Activated T-cell treated with anti-CD3 and anti-CD28 coated beads, Interleukin-2, amount 50 U/mL, for 4 hours (primary cell): ENCODE measurements at regions not wholly inside any gene's neighbourhood (a gene's known extent, or its start where the extent isn't known, plus 50 kb on each side); places are given as distances from the start of the nearest gene placed in this dataset.

ENCODE experiments used
- ATAC-seq, 2 donors: fragments of 200-7000 bp; cut with Tn5 transposase; one replicate each; pipeline ENCODE4 v1.10.0; 2021
- DNase-seq: peaks from one replicate; pipeline ENCODE4 v3.0.0-alpha.2; 2020
- H3K27me3 Mint-ChIP-seq: one replicate; pipeline ENCODE4 v1.8.0; 2021; ENCODE audit warnings: low read depth, mixed read lengths
- H3K36me3 Mint-ChIP-seq: one replicate; pipeline ENCODE4 v1.8.0; 2022; ENCODE audit warnings: mixed read lengths; ENCODE audit not compliant: insufficient read depth
- H3K4me1 Mint-ChIP-seq: one replicate; pipeline ENCODE4 v1.8.0; 2021; ENCODE audit warnings: low read depth, mixed read lengths
- H3K4me3 Mint-ChIP-seq: one replicate; pipeline ENCODE4 v1.8.0; 2021; ENCODE audit warnings: mild to moderate bottlenecking, moderate library complexity, mixed read lengths
- H3K9me3 Mint-ChIP-seq: one replicate; pipeline ENCODE4 v1.8.0; 2021; ENCODE audit warnings: mixed read lengths

DNA sequence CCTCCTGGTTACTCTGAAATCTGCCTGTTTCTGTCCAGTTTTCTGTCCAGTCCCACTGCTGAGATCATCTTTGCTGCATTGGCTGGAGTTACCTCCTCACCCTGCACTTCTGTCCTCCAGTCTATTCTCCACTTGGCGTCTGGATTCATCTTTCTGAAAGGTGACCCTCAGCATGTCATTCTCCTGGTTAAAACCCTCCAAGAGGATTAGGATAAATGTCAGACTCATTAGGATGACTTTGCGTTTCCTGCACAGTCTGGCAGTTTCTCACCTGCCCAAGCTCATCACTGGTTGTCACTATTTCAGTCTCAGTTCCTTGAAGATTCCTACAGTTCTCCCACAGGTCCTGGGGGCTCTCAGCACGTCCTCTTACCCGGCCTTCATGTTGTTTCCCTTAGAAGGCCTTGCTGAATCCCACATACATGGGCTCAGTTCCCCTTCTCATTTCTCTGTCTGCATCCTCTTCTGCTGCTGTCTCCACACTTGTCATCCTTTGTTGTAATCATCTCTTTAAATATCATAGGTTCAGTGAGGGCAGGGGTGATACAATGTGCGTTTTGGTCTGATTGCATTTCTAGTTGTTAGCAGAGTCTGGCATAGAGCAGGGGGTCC, 374.8 kb downstream of the QKI start:
- Mint-ChIP-seq H3K27me3 (peaks cover 7% of the 10 kb centered on the region), H3K4me1 (peaks cover 2% of the 10 kb centered on the region), H3K36me3 (no peaks in the 10 kb centered on the region), H3K4me3 (no peak overlapping the region), H3K9me3 (no peaks in the 10 kb centered on the region)
- no peak for ATAC-seq
- DNase-seq = no peak

DNA sequence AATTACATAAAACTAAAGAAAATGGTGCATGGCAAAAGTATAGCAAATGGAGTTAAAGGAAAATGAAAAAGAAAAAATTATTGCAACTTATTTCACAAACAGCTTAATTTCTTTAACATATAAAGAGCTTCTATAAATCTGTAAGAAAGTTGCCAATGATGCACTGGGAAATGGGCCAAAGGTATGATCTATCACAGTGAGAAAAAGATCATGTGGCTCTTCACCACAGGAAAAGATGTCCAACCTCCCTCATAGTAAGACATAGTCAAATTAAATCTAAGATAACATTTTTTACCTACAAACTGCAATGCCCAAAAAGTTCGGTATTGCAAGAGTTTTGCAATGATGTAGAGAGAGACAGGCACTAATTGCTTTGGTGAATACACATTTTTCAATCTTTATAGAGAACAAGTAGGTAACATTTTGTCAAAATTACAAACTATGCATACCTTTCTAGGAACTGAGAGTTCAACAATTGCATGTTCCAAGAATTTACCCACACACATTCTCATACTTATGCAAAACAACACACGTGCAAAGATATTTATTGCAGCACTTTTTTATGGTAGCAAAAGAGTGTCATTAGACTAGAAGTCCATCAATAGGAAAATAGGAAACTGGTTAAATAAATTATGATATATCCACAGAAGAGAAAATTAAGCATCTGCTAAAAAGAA, 372.6 kb downstream of the QKI start:
- Mint-ChIP-seq H3K36me3 (no peaks in the 10 kb centered on the region), H3K9me3 (no peaks in the 10 kb centered on the region), H3K4me1 (peaks cover 7% of the 10 kb centered on the region), H3K4me3 (no peak overlapping the region), H3K27me3 (peaks cover 3% of the 10 kb centered on the region)
- DNase-seq = no peak
- ATAC-seq = no peak

DNA sequence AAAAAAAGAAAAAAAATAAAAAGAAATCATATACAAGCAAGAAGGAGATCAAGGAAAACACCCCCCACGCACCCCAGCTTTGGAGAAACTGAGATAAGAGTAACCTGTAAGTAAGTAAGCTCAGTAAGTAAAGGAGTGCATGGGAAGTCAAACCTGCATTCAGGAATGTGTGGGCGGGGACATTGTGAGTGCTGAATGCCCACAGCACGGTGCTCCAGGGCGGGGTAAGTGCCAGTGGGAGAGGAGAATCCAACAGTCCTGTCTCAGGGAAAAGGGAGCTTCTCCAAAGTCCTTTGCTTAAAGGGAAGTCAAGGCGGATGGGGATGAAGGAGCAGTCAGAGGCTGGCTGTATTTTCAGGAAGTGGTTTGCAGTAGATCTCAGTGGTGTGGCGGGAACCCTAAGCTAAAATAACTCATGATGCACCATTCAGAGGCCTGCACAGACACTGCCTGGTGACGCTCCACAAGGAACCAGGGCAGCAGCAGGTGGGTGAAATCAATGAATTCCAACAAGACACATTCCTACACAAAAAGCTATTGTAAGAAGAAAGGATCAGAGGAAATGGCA, 368.0 kb downstream of the QKI start:
- peaks cover 7% of the 10 kb centered on the region for H3K4me1 Mint-ChIP-seq
- H3K4me3 Mint-ChIP-seq = no peak overlapping the region
- H3K36me3 Mint-ChIP-seq = no peaks in the 10 kb centered on the region
- peaks cover 15% of the 10 kb centered on the region for H3K27me3 Mint-ChIP-seq
- ATAC-seq = no peak
- H3K9me3 Mint-ChIP-seq = no peaks in the 10 kb centered on the region
- DNase-seq = no peak

DNA sequence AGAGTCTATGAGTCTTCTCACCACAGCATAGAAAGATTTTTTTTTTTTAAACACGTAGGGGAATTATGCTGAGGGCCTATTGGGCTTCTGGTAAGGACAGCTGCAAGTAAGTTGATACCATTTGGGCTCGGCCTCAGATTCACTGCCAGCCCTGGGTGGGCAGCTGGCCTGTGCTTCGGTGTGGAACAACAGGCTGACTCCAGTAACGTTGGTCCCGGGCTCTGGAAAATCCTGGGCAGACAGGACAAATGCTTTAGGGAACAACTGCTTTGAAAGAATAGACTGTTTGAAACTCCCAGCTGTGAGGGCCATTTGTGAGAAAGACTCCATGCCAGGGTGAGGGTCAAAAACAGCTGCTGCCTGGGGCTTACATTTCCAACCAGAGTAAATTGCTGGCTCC, 366.5 kb downstream of the QKI start:
- no peaks in the 10 kb centered on the region for H3K36me3 Mint-ChIP-seq
- no peak for ATAC-seq
- peaks cover 15% of the 10 kb centered on the region for H3K27me3 Mint-ChIP-seq
- no peak overlapping the region for H3K4me3 Mint-ChIP-seq
- DNase-seq = no peak
- H3K4me1 Mint-ChIP-seq = peaks cover 5% of the 10 kb centered on the region
- H3K9me3 Mint-ChIP-seq = no peaks in the 10 kb centered on the region

DNA sequence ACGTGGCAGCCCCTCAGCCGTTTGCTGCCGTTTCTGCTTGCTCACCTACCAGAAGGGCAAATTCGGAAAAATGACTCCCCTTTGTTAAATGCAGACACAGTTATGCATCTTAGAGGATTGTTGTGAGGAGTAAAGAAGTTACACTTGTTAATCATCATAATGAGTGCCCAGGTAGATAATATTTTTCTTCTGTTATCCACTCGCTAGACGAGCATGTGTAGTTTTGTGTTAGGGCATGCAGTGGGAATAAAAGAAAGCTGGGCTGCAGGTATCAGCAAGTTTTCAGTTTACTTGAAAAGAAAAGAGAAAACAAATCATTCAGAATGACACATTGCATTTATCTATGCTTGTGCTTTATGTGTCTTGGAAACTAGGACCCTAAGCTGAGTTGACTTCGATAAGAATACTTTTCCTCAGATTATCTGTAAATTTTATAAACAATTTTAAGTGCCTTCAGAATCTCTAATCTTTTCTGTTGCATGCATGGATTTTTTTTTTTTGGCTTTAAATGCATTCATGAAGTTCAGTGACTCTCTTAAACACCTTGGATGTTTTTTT, 365.3 kb downstream of the QKI start:
- no peaks in the 10 kb centered on the region for H3K9me3 Mint-ChIP-seq
- H3K4me3 Mint-ChIP-seq = no peak overlapping the region
- DNase-seq (no peak), ATAC-seq (no peak)
- H3K4me1 Mint-ChIP-seq = peaks cover 5% of the 10 kb centered on the region
- H3K36me3 Mint-ChIP-seq = no peaks in the 10 kb centered on the region
- peaks cover 15% of the 10 kb centered on the region for H3K27me3 Mint-ChIP-seq

DNA sequence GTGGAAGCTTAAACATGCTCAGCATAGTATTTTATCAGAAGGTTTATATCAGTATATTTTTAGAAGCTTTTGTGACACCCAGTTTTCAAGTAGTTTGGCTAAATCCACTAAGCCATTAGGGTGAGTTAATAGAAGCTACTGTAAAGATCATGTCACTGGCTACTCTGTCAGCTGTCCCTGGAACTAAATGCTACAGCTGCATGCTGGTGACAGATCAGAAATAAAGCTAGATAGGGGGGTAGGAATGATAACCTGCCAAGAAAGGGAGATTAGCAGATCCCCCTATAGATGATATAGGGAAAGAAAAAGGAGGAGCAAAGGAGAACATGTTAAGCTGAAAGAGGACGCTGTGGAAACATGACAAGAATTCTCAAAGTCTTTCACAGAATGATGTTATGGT, 363.2 kb downstream of the QKI start:
- Mint-ChIP-seq H3K27me3 (peaks cover 15% of the 10 kb centered on the region), H3K36me3 (no peaks in the 10 kb centered on the region), H3K4me1 (peaks cover 3% of the 10 kb centered on the region), H3K9me3 (no peaks in the 10 kb centered on the region), H3K4me3 (no peak overlapping the region)
- DNase-seq (no peak), ATAC-seq (no peak)

DNA sequence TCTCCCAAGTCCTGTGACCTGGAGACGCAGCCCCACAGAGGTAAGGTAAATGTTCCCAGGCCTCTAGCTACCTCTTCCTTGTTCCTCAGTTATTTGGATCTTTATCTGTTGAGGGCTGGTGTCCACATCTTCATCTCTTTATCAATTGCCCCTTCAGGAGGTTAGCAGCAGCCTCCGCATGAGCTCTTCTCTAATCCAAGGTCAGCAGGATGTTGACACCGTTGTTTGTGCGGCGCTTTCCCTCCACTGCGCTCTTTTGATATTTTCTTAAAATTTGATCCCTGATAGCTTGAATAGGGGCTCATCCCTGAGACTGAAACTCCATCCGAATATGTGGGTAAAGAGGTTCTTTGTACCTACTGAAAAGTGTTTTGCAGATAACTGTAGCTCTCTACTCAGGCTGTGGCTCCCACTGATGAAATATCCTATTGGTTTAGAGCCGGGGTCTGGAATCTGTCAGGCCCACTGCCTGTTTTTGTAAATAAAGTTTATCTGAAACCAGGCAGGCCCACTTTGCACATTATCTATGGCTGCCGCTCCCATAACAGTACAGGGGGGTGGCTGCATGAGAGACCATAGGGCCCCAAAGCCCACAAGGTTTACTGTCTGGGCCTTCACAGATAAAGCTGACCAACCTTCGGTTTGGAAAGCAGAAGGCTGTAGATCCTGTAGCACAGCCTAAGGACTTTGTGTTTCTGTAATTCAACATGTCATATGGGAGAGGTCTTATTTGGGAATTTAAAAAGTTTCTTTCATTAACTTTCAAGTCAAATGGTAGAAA, 362.6 kb downstream of the QKI start:
- H3K4me1 Mint-ChIP-seq = no peaks in the 10 kb centered on the region
- peaks cover 15% of the 10 kb centered on the region for H3K27me3 Mint-ChIP-seq
- no peak for DNase-seq
- no peaks in the 10 kb centered on the region for H3K36me3 Mint-ChIP-seq
- no peaks in the 10 kb centered on the region for H3K9me3 Mint-ChIP-seq
- no peak overlapping the region for H3K4me3 Mint-ChIP-seq
- no peak for ATAC-seq

DNA sequence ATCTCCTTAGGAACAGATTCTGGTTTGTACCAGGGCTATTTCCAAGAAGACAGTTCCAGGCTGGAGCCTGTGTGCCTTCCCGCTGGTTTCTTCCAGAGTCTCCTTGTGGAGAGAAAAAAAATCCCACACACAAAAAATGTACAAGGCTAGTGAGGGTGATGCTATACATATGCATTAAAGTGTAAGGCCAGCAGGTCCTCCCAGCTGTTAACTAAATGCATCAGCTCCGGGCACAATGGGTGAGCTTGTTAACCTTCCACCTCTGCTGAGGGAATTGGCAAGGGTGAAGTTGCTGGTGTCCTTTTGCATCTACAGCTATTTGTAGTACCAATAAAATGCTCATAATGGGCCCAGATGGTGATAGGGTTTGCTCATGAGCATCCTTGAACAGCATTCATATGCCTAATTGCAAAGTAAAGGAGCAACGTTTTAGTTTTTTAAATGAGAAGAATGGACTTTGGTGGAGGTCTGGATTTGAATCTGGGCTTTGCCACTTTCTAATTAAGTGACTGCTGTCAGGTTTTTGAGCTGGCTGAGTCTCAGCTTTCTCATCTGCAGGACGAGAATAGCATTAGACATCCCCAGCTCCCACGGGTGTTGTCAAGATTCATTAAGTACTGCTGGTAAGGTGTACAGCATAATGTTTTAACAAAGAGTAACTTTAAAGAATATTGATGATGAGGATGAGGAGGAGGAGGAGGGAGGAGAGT, 361.8 kb downstream of the QKI start:
- Mint-ChIP-seq H3K27me3 (peaks cover 15% of the 10 kb centered on the region), H3K9me3 (no peaks in the 10 kb centered on the region), H3K4me3 (no peak overlapping the region), H3K36me3 (no peaks in the 10 kb centered on the region), H3K4me1 (no peaks in the 10 kb centered on the region)
- no peak for ATAC-seq
- no peak for DNase-seq

DNA sequence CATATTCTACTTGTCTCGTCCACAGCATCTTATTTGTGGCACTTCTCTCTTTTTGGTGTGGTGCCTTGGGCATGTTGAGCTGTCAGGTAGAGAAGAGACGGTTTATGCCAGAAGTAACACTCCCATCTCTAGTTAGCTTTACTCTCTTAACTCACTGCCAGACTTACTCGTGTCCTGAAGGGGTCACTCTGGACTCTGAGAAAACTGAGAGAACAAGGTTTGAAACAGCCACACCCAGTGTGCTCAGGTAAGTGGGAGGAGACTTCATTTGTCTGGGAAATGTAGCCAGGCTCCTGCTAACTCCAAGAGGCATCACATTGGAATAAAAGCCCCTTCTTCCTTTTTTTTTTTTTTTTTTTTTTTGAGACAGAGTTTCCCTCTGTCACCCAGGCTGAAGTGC, 360.8 kb downstream of the QKI start:
- ATAC-seq (no peak), DNase-seq (no peak)
- H3K36me3 Mint-ChIP-seq = no peaks in the 10 kb centered on the region
- no peaks in the 10 kb centered on the region for H3K4me1 Mint-ChIP-seq
- no peaks in the 10 kb centered on the region for H3K9me3 Mint-ChIP-seq
- H3K27me3 Mint-ChIP-seq = peaks cover 15% of the 10 kb centered on the region
- no peak overlapping the region for H3K4me3 Mint-ChIP-seq

DNA sequence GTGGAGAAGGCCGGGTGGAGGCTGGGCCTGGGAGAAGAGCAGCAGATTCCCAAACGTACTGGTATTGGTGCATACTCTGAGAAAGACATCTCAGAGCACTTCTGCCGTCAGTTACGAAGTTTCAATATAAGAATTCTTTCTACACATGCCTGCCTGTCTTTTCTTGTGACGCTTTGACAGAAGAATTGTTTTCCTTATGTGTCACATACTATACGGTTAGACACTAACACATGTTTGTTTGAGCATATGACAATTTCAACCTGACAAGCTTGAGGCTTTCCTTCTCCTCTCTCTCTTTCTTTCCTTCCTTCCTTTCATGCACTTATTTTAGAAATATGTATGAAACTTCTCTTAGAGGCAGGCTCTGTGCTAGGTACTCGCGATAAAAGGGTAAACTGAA, 360.0 kb downstream of the QKI start:
- no peaks in the 10 kb centered on the region for H3K4me1 Mint-ChIP-seq
- ATAC-seq = no peak

DNA sequence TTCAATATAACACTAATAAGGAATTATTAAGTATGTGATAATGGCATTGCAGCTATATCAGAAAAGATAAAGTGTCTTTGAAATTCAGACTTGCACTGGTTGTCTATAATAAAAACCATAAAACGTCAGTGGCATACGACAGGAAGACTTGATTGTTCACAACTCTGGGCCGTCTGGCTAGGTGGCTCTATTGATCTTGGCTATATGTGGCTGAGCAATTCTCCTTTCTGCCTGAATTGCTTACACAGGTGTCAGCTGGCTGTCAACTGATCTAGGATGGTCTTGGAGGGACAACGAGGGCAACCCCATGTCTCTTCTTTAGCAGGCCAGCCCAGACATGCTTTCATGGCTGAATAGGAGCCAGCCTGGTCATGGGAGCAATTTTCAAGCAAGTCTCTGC, 359.1 kb downstream of the QKI start:
- no peak for ATAC-seq
- Mint-ChIP-seq H3K9me3 (no peaks in the 10 kb centered on the region), H3K36me3 (no peaks in the 10 kb centered on the region), H3K4me3 (no peak overlapping the region), H3K4me1 (no peaks in the 10 kb centered on the region), H3K27me3 (peaks cover 8% of the 10 kb centered on the region)
- DNase-seq = no peak

More for the DNA sequence above, 360.0 kb downstream of the QKI start:
- no peak for DNase-seq
- H3K9me3 Mint-ChIP-seq = no peaks in the 10 kb centered on the region
- H3K36me3 Mint-ChIP-seq = no peaks in the 10 kb centered on the region
- H3K4me3 Mint-ChIP-seq = no peak overlapping the region
- H3K27me3 Mint-ChIP-seq = peaks cover 14% of the 10 kb centered on the region

DNA sequence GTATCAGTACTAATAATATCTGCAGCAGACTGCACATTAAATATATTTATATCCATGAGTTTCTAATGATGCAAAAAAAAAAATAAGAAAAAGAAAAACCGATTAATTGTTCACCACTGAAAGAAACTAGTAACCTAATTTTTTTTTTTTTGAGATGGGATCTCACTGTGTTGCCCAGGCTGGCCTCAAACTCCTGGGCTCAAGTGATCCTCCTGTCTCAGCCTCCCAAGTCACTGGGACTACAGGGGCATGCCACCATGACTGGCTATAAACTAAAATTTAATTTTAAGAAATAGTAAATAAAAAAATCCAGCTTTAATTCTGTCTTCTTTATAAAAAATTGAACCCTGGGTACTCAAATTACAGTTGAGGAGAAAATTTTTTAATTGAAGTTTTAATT, 358.2 kb downstream of the QKI start:
- ATAC-seq = no peak
- no peaks in the 10 kb centered on the region for H3K36me3 Mint-ChIP-seq
- no peaks in the 10 kb centered on the region for H3K4me1 Mint-ChIP-seq
- DNase-seq = no peak
- H3K4me3 Mint-ChIP-seq = no peak overlapping the region
- no peaks in the 10 kb centered on the region for H3K9me3 Mint-ChIP-seq
- peaks cover 5% of the 10 kb centered on the region for H3K27me3 Mint-ChIP-seq

DNA sequence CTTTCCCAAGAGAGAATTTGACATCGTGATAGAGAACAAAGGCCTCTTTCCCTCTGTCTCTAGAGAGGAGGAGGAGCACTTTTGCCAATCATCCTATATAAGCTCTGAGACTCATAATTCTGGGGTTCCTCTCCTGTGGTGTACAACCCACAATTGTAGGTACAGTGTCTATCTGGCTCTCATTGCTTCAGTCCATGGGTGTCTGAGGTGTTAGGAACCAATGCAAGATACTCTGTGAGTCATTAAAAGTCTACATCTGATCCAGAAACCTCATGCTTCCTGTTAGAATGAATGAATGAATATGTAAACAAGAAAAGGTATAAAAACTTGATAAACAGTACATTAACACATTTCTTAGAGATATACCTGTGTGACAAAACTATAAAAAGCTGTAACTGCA, 356.7 kb downstream of the QKI start:
- H3K4me1 Mint-ChIP-seq = no peaks in the 10 kb centered on the region
- DNase-seq (no peak), ATAC-seq (no peak)
- no peaks in the 10 kb centered on the region for H3K9me3 Mint-ChIP-seq
- no peak overlapping the region for H3K4me3 Mint-ChIP-seq
- H3K36me3 Mint-ChIP-seq = no peaks in the 10 kb centered on the region
- peaks cover 5% of the 10 kb centered on the region for H3K27me3 Mint-ChIP-seq

DNA sequence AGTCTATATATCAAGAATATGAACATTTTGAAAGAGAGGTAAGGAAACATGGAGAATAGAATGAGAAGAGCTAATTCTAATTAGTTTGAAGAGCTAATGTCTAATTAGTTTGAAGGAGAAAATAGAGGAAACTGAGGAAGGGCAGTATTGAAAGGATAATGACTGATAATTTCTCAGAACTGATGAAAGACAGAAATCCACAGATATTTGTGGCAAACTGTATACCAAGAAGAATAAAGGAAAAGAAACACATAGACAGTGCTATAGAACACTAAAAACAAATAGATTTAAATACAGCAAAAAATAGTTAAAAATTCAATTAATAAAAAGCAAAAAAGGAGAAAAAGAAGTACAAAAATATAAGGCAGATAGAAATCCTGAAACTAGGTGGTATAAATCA, 354.4 kb downstream of the QKI start:
- H3K27me3 Mint-ChIP-seq = peaks cover 5% of the 10 kb centered on the region
- no peaks in the 10 kb centered on the region for H3K4me1 Mint-ChIP-seq
- H3K9me3 Mint-ChIP-seq = no peaks in the 10 kb centered on the region
- H3K36me3 Mint-ChIP-seq = no peaks in the 10 kb centered on the region
- H3K4me3 Mint-ChIP-seq = no peak overlapping the region
- DNase-seq (no peak), ATAC-seq (no peak)
